GM21390 (cell line): ENCODE measurements at regions not wholly inside any gene's neighbourhood (a gene's known extent, or its start where the extent isn't known, plus 50 kb on each side); places are given as distances from the start of the nearest gene placed in this dataset.
"Not testable (repeated sequence)": the region's sequence is repeated elsewhere in the genome, so short reads cannot be mapped to it uniquely, and the experiment has no call there.

Experiments
- ATAC-seq: cut with Tn5 transposase; IDR thresholded peaks from one replicate; pipeline ENCODE4 v1.9.1; 2021; ENCODE audit not compliant: unreplicated experiment

DNA sequence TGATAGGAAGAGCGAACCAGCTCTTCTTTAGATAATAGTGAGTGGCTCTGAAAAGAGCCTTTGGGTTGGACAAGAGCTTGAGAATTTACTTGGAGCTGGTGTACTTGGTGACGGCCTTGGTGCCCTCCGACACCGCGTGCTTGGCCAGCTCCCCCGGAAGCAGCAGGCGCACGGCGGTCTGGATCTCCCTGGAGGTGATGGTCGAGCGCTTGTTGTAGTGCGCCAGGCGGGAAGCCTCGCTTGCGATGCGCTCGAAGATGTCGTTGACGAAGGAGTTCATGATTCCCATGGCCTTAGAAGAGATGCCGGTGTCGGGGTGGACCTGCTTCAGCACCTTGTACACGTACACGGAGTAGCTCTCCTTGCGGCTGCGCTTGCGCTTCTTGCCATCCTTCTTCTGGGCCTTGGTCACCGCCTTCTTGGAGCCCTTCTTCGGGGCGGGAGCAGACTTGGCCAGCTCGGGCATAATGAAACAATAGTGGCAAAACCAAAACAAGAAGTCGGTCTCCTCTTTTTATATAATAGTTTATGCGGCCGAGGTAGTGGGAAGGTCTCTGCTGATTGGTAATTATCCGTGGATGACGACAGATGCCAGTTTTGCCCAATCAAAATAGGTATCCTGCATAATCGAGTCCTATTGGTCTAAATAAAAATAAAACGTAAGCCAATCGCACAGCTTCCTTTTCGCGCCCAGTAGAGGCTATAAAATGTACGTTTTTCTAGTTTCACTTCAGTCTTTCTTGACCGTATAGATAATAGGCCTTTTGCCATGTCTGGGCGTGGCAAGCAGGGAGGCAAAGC lies 104.6 kb downstream of the OR2B2 start:
- ATAC-seq, result peak; percentile 66

DNA sequence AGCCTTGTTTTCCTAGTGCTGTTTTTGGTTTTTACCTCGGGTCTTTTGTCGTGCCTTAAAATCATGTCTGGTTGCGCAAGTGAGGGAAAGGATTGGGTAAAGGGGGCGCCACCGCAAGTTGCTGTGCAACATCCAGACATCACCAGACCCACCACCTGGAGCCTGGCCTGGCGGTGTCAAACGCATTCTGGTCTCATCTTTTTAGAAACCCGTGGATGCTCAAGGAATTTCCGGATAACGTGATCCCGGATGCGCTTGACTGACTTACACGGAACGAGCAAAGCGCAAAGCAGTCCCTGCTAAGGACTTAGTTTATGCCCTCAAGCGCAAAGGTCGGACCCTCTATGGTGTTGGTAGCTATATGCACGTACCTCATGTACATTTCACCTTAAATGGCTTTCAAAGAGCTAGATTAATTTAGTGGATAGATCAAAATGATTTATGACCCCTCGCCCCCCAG lies 105.2 kb downstream of the OR2B2 start:
- ATAC-seq, result no peak

DNA sequence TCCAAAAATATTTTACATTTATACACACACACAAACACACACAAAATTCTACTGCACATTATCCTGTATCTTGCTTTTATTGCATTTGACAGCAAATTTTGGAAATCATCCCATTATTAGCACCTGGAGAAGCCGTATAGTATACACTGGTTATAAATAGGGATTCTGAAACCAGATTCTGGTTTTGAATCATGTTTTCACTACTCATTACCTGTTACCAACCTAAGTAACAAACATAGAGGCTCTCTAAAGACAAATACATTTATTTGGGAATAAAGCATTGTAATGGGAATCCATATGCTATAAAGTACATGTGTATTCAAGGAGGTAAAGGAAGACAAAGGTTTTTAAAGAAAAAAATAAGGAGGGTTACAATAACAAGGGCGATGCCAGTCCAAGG lies 106.8 kb downstream of the OR2B2 start:
- ATAC-seq, result no peak

DNA sequence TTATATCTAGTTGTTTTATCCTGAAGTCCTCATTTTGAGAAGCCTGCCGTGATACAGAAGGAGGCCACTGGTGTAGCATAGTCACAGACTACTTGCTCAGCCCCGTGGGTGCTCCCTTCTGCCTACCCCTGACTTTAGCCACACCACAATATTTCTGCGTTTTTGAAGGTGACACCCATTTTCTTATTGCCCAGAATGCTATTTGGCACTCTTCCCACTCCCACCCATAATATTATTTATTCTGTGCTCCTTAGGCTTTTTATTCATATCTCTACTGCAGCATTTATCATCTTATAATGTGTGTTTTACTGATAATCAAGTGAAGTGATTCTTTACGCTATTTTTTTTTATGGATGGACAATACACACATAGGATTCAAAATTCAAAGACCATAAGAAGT lies 107.3 kb downstream of the OR2B2 start:
- no peak for ATAC-seq

DNA sequence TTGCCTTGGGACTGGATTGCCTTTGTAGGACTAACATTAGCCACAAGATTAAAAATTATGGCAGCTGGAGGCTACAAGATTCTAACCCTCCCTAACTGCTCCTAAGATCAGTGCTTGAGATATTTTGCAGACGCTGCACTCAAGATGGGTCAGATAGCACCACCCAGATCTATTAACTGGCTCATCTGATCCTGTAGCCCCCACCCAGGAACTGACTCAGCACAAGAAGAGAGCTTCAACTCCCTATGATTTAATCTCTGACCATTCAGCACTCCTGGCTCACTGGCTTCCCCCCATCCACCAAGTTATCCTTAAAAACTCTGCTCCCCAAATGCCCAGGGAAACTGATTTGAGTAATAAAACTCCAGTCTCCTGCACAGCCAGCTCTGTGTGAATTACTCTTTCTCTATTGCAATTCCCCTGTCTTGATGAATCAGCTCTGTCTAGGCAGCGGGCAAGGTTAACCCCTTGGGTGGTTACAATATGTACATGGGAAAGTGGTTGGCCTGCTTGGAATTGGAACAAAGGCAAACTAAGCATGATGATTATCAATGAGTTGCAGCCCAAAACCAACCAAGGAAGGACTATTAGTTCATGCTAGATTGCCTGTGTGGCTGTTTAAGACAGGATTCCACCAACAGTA lies 111.3 kb downstream of the OR2B2 start:
- no peak for ATAC-seq

DNA sequence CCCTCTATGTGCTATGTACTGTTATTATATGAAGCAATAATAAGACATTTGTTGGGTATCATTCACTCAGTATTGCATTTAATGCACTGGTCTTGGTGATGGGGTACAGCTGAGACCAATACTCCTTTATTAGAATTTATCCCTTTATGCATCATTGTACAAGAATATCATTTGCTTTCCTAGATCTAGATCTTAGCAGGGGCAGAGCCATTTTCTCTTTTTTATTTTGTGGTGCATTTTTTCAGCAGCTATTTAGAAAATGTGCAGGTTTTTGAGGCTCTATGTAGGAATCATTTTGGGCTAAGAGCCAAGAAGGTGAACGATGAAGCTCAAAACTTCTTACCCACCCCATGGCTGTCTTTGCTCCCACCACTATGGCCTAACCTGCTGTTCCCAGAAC lies 114.2 kb downstream of the OR2B2 start:
- no peak for ATAC-seq

DNA sequence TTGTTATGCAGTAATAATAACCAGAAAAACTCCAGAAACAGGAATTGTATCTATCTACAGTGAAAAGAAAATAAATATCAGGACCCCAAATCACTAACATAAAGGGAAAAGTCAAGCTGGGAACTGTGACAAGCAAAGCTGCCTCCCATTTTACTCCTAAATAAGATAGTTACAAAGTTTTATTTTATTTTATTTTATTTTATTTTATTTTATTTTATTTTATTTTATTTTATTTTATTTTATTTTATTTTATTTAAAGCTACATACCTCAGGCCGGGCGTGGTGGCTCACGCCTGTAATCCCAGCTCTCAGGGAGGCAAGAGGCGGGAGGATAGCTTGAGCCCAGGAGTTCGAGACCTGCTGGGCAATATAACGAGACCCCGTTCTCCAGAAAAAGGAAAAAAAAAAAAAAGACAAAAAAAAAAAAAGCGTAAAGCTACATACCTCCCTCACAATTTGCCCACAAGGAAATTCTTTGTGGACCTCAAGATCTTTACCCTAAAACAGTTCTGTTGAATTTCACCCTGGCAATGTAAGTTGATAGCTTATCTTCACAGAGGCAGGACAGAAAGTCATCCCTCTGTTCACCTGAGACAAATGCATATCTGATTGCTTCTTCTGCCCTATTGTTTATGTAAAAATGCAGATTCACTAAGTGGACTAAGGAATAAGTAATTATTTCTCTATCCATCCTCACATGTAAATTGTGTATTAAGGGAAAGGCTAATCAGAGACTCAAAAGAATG lies 115.3 kb downstream of the OR2B2 start:
- not testable (repeated sequence) for ATAC-seq

DNA sequence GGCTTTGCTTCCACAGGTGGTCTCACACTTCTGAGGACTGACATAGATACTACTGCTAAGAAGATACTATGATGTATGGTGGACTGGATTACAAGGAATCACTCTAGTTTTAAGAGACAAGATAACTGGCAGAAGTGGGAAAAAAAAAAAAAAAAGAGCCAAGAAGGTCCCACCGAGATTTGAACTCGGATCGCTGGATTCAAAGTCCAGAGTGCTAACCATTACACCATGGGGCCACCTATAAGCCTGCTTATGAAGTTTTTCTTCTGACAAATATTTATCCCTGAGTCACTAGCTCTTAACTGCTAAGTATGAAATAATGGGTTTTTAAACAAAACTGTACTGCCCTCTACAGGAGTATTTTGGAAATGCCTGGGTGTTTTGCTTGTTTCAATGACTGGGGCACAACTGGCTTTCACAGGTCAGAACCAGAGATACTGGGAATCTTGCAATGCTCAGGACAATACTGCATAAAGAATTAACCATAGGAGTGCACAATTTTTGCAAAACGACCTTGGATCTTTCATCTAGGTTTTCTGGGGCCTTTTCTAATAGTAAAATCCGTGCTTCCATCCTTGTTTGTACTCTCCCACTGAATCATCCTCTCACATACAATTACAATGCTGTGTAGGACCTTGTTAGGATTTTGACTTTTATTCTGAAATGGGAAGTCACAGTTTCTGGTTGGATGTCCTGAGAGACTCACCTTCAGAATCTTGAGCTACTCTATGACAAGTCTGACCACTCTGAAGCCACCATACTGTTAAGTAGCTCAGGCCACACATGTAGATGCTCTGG lies 116.3 kb downstream of the OR2B2 start:
- ATAC-seq, result no peak

DNA sequence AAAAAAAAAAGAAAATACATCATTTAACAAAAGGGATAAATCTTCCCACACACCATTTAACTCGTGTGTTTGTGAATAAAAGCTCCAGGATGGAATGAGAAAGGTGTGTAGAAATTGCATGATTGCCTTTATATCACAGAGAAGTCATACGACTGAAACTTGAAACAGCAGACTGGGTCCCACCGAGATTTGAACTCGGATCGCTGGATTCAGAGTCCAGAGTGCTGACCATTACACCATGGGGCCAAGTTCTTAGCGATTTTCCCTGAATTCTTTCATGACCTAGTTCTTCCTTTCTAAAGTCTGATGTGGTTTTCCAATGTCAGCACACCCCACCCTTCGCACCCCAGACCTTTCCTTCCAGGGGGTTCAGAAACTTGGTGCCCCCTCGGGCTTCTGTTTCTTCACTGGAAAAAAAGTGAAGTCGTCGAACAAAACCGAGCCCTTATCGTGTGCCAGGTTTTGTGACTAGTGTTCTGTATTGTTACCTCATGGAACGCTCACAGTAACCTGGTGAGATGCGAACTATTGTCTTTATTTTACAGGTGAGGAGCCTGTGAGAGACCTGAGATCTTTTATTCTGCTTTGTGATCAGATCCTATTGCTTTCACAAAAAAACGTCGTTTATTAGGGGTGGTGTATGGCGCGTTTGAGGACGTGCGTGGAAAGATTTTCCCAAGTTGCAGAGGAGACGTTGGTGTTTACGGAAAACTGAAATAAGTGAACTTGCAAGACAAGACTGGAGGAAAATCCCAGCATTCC lies 120.8 kb downstream of the OR2B2 start:
- no peak for ATAC-seq

DNA sequence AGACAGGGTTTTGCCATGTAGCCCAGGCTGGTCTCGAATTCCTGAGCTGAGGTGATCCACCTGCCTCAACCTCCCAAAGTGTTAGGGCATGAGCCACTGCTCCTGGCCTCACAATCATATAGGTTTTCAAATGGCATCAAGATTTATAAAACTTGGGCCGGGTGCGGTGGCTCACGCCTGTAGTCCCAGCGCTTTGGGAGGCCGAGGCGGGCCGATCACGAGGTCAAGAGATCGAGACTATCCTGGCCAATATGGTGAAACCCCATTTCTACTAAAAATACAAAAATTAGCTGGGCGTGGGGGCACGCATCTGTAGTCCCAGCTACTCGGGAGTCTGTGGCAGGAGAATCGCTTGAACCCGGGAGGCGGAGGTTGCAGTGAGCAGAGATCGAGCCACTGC lies 123.8 kb downstream of the OR2B2 start:
- ATAC-seq, result not testable (repeated sequence)

DNA sequence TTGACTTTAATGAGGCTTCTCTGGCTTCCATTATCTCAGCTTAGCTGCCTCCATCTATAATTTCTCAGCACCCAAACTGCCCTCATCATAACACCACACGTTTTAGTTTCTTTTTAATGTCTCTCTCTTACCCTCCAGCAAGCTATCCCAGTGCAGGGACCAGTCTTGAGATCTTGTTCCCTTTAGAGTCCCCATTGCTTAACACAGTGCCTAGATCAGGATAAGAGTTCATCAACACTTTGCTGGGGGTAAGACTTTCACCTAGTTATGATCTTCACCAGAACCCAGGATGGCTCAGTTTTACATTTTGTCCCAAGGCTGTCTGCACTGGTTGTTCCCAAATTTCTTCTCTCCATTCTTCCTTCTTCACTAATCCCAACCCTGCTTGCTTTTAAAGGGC lies 126.1 kb downstream of the OR2B2 start:
- no peak for ATAC-seq

DNA sequence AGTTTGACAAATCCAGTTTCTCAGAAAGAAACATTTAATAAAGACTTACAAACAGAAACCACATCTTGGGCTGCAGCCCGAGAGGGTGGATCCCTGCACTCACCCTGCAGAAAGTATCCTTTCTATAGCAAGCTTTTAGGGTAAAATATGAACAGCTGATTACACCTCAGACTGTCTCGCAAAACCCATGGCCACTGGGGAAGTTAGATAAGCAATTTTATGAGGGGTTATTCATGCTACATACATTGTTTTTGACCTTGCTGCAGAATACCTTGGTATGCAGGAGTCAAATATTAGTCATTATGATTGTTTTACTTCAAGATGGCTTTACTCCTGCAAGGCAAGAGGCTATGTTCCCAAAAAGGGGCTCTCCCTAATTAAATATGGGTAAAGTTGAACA lies 126.9 kb downstream of the OR2B2 start:
- no peak for ATAC-seq

DNA sequence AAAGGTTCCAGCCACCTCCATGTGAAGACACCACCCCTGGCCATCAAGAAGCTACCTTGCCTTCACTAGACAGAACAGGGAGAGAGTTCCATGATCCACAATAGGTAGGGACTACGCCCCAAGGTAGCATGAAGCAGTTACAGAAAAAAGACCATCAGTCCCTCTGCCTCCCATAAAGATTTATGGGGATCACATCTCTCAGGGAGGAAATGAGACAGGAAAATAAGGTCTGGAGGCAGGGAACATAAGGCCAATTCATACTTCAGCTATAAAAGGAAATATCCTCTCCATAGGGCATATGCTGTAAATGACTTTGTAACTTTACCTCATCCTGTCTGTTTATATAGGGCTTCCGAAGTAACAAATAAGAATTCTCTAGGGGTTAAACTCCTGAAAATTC lies 129.4 kb downstream of the OR2B2 start:
- no peak for ATAC-seq

DNA sequence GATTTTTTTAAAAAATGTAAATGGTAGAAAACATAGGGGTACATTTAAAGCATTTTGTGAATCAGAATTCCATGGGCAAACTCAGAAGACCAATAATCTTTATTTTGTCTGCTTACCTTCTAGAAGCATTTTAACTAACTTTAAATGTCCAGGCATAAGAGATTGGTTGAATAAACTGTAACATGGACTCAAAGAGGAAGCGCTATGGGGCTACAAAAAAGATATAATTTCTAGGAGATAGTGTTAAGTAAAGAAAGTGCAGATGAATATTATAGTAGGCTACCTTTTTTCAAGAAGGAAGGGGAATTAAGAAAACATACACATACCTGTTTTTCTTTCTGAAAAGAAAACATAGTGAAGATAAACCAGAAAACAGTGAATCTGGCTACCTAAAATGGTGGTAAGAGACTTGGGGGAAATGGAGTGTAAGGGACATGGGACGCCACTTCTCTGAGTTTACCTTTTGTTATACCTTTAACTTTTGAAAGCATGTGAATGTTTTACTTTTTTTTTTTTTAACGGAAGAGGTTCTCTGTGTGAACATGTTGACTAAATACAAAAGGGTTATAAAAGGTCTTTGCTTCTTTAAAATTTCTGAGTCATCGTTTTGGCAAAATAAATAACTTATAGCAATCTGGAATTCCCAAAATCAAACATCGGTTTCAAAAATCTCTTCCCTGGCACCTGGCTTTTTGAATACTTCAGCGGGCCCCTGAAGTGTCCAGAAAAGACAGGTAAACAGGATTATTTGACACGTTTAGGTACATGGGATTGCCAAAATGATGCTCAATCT lies 133.4 kb downstream of the OR2B2 start:
- no peak for ATAC-seq

DNA sequence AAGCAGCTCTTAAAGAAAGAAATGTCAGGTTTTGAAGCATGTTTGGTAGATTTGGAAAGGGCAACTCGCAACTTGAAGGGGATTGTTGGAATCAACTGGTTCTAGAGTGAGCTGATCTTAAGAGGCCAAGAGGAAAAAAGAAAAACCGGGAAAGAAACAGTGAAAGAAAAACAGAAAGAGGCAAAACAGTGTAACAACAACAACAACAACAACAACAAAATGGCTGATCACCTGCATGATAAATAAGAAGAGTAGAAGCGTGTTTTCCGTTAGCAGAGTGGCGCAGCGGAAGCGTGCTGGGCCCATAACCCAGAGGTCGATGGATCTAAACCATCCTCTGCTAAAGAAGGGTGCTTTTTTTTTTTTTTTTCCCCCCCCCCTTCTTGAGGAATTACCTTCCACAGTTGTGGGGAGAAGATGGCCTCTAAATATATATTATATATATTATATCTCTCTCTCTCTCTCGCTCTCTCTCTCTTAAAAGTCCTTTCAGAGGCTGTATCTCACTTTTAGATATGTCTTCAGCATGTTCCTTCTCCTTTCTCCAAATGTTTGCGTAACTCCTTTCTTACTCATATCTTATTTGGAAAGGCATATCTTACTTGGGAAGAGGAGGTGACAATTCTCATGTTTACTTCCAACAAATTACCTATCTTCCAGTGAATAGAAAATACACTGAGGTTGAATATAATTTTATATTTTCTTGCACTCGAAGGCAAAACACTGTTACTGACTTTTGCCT lies 134.4 kb downstream of the OR2B2 start:
- no peak for ATAC-seq

DNA sequence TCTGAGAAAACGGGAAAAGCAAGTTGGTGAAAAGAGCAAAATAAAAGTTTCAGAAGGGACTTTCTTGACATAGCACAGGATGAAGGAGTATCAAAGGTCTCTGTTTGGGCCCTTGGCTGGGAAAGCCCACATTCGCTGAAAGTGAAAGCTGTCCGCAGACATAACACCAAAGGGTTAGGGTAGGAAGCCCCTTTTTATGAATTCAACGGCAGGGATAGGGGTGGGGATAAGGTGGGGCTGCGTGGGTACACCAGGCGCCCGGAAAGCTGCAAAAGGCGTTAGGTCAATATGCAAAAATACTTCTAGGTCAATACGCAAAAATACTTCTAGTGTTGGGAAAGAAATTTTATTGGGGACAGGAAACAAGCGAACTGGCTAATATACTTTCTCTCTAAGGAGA lies 135.1 kb downstream of the OR2B2 start:
- no peak for ATAC-seq

DNA sequence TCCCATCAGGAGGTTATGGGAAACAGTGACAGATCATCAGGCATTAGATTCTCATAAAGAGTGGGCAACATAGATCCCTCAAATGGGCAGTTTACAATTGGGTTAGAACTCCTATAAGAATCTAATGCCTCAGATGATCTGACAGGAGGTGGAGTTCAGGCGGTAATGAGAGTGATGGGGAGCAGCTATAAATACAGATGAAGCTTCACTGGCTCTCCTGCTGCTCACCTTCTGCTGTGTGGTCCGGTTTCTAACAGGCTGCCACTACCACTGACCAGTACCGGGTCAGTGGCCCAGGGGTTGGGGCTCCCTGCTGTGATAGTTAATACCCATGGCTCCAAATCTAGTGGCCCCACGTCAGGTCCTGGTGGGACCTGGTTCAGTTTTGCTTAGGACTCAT lies 135.7 kb downstream of the OR2B2 start:
- no peak for ATAC-seq

DNA sequence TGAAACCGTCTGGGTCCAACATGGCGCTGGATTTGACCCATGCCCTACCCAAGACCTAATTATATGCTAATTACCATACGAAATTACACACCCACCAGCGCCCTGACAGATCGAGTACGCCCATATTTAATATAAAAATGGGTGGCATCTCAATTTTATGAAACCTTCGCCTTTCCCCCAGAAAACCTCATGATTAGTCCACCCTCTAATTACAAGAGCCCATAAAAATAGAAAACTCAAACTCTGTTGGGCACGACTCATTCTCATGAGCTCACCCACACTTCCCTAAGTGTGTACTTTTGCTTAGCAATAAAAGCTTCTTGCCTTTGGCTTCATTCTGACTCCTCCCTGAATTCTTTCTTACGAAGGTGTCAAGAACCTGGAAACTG lies 136.4 kb downstream of the OR2B2 start:
- ATAC-seq, result no peak
